ENCODE measurements at regions not wholly inside any gene's neighbourhood (a gene's known extent, or its start where the extent isn't known, plus 50 kb on each side); places are given as distances from the start of the nearest gene placed in this dataset.

- H3K27me3 ChIP-seq (ENCODE audit: insufficient read depth, low read length, poor library complexity): peaks cover 2% of the 10 kb centered on the region
- no peak overlapping the region for H2AFZ ChIP-seq (ENCODE audit: low read depth, low read length)
- no peaks in the 10 kb centered on the region for H3K4me1 ChIP-seq (ENCODE audit: insufficient read depth, low read length)
- H3K9ac ChIP-seq (ENCODE audit: low read depth, low read length): no peak overlapping the region
- DNase-seq (no peak), ATAC-seq (ENCODE audit: insufficient read depth, low read depth) (no peak)
- no peaks in the 10 kb centered on the region for H3K9me3 ChIP-seq (ENCODE audit: insufficient read depth, low read length, severe bottlenecking)
- no peak overlapping the region for H3K4me2 ChIP-seq (ENCODE audit: insufficient read depth, low read length)
- H3K79me2 ChIP-seq (ENCODE audit: insufficient read depth, low read length): no peaks in the 10 kb centered on the region
- no peak overlapping the region for H3K4me3 ChIP-seq (ENCODE audit: low read depth in 1 of 2, low read length in 2 of 2)
- TF ChIP-seq CTCF (IDR thresholded peaks at IDR 0.05; ENCODE audit: borderline replicate concordance, extremely low read depth, low read length, poor library complexity, severe bottlenecking) (no peak), EZH2 (IDR thresholded peaks at IDR 0.05; ENCODE audit: borderline replicate concordance, low read depth, low read length, severe bottlenecking) (no peak)
- H4K20me1 ChIP-seq (ENCODE audit: insufficient read depth, low read length): no peaks in the 10 kb centered on the region
- no peak overlapping the region for H3K27ac ChIP-seq (ENCODE audit: low read length)
- H3K36me3 ChIP-seq (ENCODE audit: insufficient read depth, low read length): no peaks in the 10 kb centered on the region
Measured at GRCh38 chr1:19581381-19581780, 62.7 kb upstream of the NBL1 start.

DNA sequence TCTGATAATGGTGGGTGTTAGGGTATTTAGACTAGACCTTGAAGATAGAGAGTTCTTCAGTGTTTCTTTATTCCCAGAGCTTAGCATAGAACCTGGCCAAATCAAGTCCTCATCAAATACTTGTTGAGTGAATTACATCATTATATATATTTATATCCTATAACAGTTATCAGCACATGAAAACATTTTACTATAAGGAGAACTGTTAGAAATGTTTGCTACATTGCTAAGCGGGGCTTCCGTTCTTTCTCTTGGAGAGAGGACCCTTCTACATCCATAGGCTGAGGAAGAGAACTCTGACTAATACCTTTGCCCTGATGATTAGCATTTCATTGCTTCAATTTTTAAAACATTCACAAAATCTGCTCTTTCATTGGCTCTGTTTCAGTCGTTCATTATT lies 66.5 kb upstream of the NBL1 start:
- Histone ChIP-seq H3K9me3 (ENCODE audit: insufficient read depth, low read length, severe bottlenecking) (no peaks in the 10 kb centered on the region), H4K20me1 (ENCODE audit: insufficient read depth, low read length) (no peaks in the 10 kb centered on the region), H2AFZ (ENCODE audit: low read depth, low read length) (no peak overlapping the region), H3K79me2 (ENCODE audit: insufficient read depth, low read length) (no peaks in the 10 kb centered on the region), H3K4me3 (ENCODE audit: low read depth in 1 of 2, low read length in 2 of 2) (no peak overlapping the region), H3K27me3 (ENCODE audit: insufficient read depth, low read length, poor library complexity) (peaks cover 2% of the 10 kb centered on the region), H3K9ac (ENCODE audit: low read depth, low read length) (no peak overlapping the region), H3K4me1 (ENCODE audit: insufficient read depth, low read length) (no peaks in the 10 kb centered on the region), H3K27ac (ENCODE audit: low read length) (no peak overlapping the region), H3K36me3 (ENCODE audit: insufficient read depth, low read length) (no peaks in the 10 kb centered on the region), H3K4me2 (ENCODE audit: insufficient read depth, low read length) (no peak overlapping the region)
- no peak for DNase-seq
- TF ChIP-seq EZH2 (IDR thresholded peaks at IDR 0.05; ENCODE audit: borderline replicate concordance, low read depth, low read length, severe bottlenecking) (no peak), CTCF (IDR thresholded peaks at IDR 0.05; ENCODE audit: borderline replicate concordance, extremely low read depth, low read length, poor library complexity, severe bottlenecking) (no peak)
- ATAC-seq (ENCODE audit: insufficient read depth, low read depth): no peak

DNA sequence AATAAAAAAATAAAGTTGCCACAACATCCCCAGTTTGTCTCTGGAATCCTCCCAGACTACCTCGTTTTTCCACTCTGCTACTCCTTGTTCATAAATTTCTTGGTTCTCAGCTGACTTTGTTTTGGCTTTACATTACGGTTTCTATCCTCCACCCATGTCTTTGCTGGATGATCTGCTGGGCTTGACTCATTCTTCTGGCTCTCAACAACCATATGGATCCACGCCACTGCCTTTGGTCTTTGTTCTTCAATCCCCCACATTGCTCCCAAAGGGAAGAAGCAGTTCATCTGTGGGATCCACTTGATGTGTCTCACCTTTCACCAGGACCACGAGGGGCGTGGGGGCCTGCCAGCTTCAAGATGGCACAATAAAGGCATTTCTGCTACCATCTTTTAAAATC lies 67.1 kb upstream of the NBL1 start:
- H3K79me2 ChIP-seq (ENCODE audit: insufficient read depth, low read length): no peaks in the 10 kb centered on the region
- H3K27ac ChIP-seq (ENCODE audit: low read length): no peak overlapping the region
- no peak for ATAC-seq (ENCODE audit: insufficient read depth, low read depth)
- H3K27me3 ChIP-seq (ENCODE audit: insufficient read depth, low read length, poor library complexity): peaks cover 2% of the 10 kb centered on the region
- no peak for DNase-seq
- H3K36me3 ChIP-seq (ENCODE audit: insufficient read depth, low read length): no peaks in the 10 kb centered on the region
- H3K4me1 ChIP-seq (ENCODE audit: insufficient read depth, low read length): no peaks in the 10 kb centered on the region
- no peak overlapping the region for H3K4me2 ChIP-seq (ENCODE audit: insufficient read depth, low read length)
- no peak for TF ChIP-seq CTCF (IDR thresholded peaks at IDR 0.05; ENCODE audit: borderline replicate concordance, extremely low read depth, low read length, poor library complexity, severe bottlenecking)
- no peak overlapping the region for H3K4me3 ChIP-seq (ENCODE audit: low read depth in 1 of 2, low read length in 2 of 2)
- no peaks in the 10 kb centered on the region for H4K20me1 ChIP-seq (ENCODE audit: insufficient read depth, low read length)
- no peak overlapping the region for H3K9ac ChIP-seq (ENCODE audit: low read depth, low read length)
- H2AFZ ChIP-seq (ENCODE audit: low read depth, low read length): no peak overlapping the region
- H3K9me3 ChIP-seq (ENCODE audit: insufficient read depth, low read length, severe bottlenecking): no peaks in the 10 kb centered on the region

DNA sequence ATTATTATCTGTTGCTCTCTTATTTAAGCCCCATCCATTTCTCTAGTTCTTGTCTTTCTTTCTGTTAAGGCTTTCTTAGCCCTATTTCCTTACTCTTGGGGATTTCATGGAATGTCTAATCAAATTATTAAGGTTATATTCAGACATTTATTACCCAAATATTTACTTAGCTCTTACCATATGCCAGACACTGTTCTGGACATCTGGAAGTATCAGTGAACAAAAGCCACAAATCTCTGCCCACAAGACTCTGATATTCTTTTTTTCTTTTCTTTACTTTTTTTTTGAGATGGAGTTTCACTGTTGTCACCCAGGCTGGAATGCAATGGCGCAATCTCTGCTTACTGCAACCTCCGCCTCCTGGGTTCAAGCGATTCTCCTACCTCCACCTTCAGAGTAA lies 74.3 kb upstream of the NBL1 start:
- H3K9me3 ChIP-seq (ENCODE audit: insufficient read depth, low read length, severe bottlenecking): no peaks in the 10 kb centered on the region
- no peaks in the 10 kb centered on the region for H3K36me3 ChIP-seq (ENCODE audit: insufficient read depth, low read length)
- no peaks in the 10 kb centered on the region for H4K20me1 ChIP-seq (ENCODE audit: insufficient read depth, low read length)
- H3K79me2 ChIP-seq (ENCODE audit: insufficient read depth, low read length): no peaks in the 10 kb centered on the region
- DNase-seq (no peak), ATAC-seq (ENCODE audit: insufficient read depth, low read depth) (no peak)
- TF ChIP-seq CTCF (IDR thresholded peaks at IDR 0.05; ENCODE audit: borderline replicate concordance, extremely low read depth, low read length, poor library complexity, severe bottlenecking) (no peak), EZH2 (IDR thresholded peaks at IDR 0.05; ENCODE audit: borderline replicate concordance, low read depth, low read length, severe bottlenecking) (no peak)
- no peak overlapping the region for H3K4me3 ChIP-seq (ENCODE audit: low read depth in 1 of 2, low read length in 2 of 2)
- H3K4me2 ChIP-seq (ENCODE audit: insufficient read depth, low read length): no peak overlapping the region
- H3K9ac ChIP-seq (ENCODE audit: low read depth, low read length): no peak overlapping the region
- no peaks in the 10 kb centered on the region for H3K27me3 ChIP-seq (ENCODE audit: insufficient read depth, low read length, poor library complexity)
- H3K4me1 ChIP-seq (ENCODE audit: insufficient read depth, low read length): no peaks in the 10 kb centered on the region
- no peak overlapping the region for H3K27ac ChIP-seq (ENCODE audit: low read length)
- no peak overlapping the region for H2AFZ ChIP-seq (ENCODE audit: low read depth, low read length)
